Activated T-cell treated with anti-CD3 and anti-CD28 coated beads, Interleukin-2, amount 50 U/mL, for 1 hour (primary cell): ENCODE measurements at regions not wholly inside any gene's neighbourhood (a gene's known extent, or its start where the extent isn't known, plus 50 kb on each side); places are given as distances from the start of the nearest gene placed in this dataset.
"Not testable (repeated sequence)": the region's sequence is repeated elsewhere in the genome, so short reads cannot be mapped to it uniquely, and the experiment has no call there.

Experiments used
- DNase-seq: peaks from one replicate; pipeline ENCODE4 v3.0.0-alpha.2; 2020

- no peak for DNase-seq
Measured at GRCh38 chr9:7536310-7536939, 263.2 kb downstream of the DMAC1 start.

- no peak for DNase-seq
Measured at GRCh38 chr9:7534211-7534935, 265.2 kb downstream of the DMAC1 start.

GRCh38 chr9:7533376-7534090 lies 266.0 kb downstream of the DMAC1 start:
- DNase-seq = no peak

- no peak for DNase-seq
Measured at GRCh38 chr9:7523426-7524043, 276.0 kb downstream of the DMAC1 start.

GRCh38 chr9:7520396-7520795 lies 279.2 kb downstream of the DMAC1 start:
- DNase-seq = no peak

- no peak for DNase-seq
Measured at GRCh38 chr9:7516376-7516775, 283.2 kb downstream of the DMAC1 start.

- no peak for DNase-seq
Measured at GRCh38 chr9:7510199-7510598, 289.4 kb downstream of the DMAC1 start.

GRCh38 chr9:7509576-7510145 lies 289.9 kb downstream of the DMAC1 start:
- no peak for DNase-seq

- no peak for DNase-seq
Measured at GRCh38 chr9:7508516-7508915, 291.1 kb downstream of the DMAC1 start.

- no peak for DNase-seq
Measured at GRCh38 chr9:7507566-7508270, 291.9 kb downstream of the DMAC1 start.

GRCh38 chr9:7507026-7507425 lies 292.6 kb downstream of the DMAC1 start:
- no peak for DNase-seq

GRCh38 chr9:7500521-7500920 lies 299.1 kb downstream of the DMAC1 start:
- no peak for DNase-seq

- no peak for DNase-seq
Measured at GRCh38 chr9:7491641-7492040, 307.9 kb downstream of the DMAC1 start.

GRCh38 chr9:7490317-7491108 lies 309.1 kb downstream of the DMAC1 start:
- no peak for DNase-seq

- no peak for DNase-seq
Measured at GRCh38 chr9:7489036-7489435, 310.5 kb downstream of the DMAC1 start.

GRCh38 chr9:7484014-7484413 lies 315.6 kb downstream of the DMAC1 start:
- not testable (repeated sequence) for DNase-seq

- DNase-seq = no peak
Measured at GRCh38 chr9:7481570-7481969, 318.0 kb downstream of the DMAC1 start.

- DNase-seq = no peak
Measured at GRCh38 chr9:7479300-7479699, 320.3 kb downstream of the DMAC1 start.

GRCh38 chr9:7478646-7479045 lies 320.9 kb downstream of the DMAC1 start:
- no peak for DNase-seq

- DNase-seq = no peak
Measured at GRCh38 chr9:7467186-7467585, 332.4 kb downstream of the DMAC1 start.

GRCh38 chr9:7461791-7462190 lies 337.8 kb downstream of the DMAC1 start:
- no peak for DNase-seq
